HG02938 (cell line): ENCODE measurements at regions not wholly inside any gene's neighbourhood (a gene's known extent, or its start where the extent isn't known, plus 50 kb on each side); places are given as distances from the start of the nearest gene placed in this dataset.
"Not testable (repeated sequence)": the region's sequence is repeated elsewhere in the genome, so short reads cannot be mapped to it uniquely, and the experiment has no call there.

Experiments used
- ATAC-seq: cut with Tn5 transposase; IDR thresholded peaks from one replicate; pipeline ENCODE4 v1.9.1; 2021; ENCODE audit warnings: mild to moderate bottlenecking, moderate library complexity; ENCODE audit not compliant: unreplicated experiment

DNA sequence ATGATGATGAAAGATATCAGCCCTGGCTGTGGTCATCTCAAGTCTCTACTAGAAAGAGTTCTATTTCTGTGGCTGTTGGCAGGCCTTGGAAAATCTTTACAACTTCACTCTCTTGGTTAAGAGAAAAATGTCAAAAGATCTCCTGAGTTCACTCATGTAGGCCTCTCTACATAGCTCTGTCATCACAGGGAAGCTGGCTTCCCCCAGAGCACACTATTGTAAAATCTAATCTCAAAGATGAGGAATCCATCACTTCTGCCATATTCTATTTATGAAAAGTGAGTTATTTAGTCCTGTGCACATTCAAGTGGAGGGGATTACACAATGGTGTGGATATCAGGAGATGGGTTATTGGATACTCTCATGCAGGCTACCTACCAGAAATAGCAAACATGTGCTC, 388.4 kb upstream of the HS3ST1 start:
- no peak for ATAC-seq

DNA sequence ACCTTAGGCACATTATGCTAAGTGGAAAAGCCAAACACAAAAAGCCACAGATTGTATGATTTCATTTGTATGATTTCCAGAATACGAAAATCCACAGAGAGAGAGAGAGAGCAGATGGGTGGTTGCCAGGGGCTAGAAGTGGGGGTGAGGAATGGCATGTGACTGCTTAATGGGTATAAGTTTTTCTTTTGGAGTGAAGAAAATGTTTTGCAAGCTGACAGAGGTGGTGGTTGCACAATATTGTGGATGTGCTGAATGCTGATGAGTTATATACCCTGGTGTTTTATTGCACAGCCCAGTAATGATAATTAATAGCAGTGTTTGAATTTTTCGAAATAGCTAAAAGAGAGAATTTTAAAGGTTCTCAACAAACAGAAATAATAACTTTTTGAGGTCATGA, 386.1 kb upstream of the HS3ST1 start:
- ATAC-seq: no peak

DNA sequence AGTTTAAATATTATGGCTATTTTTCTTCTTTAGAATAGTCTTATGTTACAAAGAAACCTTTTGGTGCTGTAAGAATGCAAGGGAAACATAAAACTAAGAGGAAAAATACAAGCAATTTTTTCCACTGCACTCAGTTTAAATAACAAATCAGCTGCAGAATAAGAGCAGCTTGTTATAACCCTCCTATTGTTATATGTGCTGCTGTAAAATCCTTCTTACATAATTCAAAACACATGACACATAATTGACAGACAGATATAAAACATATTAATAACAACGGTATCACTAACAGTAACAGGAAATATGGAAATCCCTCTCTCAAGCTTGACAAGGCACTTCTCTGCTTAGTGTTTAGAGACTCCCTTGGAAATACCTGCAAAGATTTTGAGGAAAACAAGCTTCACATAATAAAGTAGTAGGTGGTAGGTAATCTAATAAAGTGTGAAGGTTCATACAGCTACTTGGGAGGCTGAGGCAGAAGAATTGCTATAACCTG, 385.3 kb upstream of the HS3ST1 start:
- no peak for ATAC-seq

DNA sequence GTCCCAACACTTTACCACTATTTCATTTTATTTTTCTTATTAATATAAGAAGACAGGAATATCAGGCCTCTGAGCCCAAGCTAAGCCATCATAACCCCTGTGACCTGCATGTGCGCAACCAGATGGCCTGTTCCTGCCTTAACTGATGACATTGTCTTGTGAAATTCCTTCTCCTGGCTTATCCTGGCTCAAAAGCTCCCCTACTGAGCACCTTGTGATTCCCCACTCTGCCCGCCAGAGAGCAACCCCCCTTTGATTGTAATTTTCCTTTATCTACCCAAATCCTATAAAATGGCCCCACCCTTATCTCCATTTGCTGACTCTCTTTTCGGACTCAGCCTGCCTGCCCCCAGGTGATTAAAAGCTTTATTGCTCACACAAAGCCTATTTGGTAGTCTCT, 382.8 kb upstream of the HS3ST1 start:
- ATAC-seq: not testable (repeated sequence)

DNA sequence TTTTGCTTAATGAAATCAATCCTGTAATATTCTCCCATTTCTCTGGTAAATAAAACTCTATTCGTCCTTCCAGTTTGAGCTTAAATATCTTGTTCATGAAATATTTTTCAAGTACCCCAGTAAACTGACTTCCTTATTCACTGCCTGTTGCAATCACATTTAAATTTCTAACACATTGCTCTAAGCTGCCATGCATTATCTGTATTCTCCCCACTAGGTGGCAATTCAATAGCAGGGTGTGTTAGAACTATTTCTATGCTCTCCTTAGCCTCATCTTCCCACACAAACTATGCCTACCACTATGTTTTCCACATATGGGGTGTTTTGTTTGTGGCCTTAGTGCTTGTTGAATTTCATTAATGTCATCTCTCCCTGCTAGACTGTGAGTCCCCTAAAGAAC, 377.1 kb upstream of the HS3ST1 start:
- no peak for ATAC-seq

DNA sequence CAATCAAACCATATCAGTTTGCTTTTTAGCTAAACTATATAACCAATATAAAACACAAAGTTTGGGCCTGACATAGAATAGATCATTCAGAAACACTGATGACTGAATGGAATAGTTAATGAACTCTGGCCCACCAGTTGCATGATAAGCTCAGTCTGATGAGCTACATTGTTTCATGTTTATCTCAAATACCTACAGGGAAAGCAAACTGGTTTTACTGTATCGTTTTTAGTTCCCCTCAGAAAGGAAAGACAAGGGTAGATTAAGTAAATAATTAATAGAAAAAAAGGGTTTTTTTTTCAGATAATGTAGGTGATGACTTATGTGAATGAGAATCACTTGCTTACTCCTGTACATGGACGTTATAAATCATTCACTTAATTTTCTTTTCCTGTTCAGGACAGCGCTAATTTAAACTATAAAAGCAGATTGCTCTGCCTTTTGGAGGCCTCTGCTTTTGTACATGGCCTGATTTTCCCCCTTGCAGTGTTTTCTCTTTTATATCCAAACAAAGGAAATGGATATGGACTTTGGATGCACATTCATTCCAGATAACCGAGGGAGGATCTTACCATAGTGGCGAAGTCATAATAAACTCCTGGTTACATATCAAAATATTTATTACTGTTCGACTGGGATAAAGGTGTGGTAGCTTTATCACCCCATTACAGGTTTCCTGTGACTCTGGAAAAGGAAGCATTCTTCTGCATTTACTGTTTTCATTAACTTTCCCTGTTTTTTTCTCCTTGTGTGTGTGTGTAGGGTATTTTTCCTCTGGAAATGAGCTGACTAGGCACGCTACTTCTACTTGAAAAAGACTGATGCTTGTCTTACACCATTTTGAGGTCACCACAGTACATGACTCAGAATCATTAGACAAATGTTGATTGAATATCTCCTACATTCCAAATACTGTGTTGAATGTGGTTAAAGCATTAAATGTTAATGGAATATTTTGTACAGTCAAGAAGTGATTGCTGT, 373.1 kb upstream of the HS3ST1 start:
- ATAC-seq: no peak

DNA sequence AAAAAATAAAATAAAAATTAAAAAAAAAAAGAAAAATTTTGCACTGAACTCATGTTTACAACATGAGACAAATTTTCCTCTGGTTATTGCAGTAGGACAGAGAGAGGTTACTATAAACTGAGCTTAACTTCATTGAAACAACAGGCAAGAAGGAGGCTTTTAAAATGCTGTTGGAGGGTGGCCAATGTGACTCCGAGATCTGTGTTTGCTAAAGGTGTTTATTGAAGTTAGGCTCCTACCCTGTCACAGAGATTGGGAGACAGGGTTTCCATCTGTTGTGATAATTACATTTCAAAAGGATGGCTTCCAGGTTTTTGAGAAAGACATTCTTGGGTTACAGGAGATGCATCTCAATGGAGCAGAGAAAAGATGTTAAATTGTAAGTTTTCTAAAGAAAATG, 370.5 kb upstream of the HS3ST1 start:
- ATAC-seq: no peak

DNA sequence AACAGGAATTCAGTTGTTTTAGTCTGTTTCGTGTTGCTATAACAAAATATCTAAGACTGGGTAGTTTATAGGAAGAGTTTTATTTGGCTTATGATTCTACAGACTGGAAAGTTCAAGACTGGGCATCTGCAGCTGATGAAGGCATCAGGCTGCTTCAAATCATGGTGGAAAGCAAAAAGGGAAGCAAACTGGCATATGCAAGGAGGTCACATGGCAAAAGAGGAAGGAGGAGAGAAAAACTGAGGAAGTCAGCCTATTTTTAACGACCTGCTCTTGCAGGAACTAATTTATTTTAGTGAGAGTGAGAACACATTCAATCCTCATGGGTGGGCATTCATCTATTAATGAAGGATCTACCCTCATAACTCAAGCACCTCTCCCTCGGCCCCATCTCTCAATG, 363.1 kb upstream of the HS3ST1 start:
- ATAC-seq: no peak

DNA sequence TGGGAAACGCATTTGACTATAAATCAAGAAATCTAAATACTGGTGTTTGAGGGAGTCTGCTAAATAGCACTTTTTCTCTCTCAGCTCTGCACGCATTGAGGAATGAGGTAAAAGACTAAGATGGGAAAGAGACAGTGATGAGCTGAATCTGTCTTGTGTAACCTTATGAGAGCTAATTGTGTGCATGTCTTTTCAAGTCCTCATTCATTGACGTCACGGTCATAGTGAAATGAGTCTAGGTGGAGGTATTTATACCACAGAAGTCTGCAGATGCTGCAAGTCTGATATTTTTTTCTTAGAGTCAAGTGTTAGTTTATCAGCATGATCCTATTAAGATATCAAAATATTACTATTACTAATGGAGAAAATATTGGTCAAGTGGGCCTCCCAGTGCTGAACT, 361.5 kb upstream of the HS3ST1 start:
- no peak for ATAC-seq

DNA sequence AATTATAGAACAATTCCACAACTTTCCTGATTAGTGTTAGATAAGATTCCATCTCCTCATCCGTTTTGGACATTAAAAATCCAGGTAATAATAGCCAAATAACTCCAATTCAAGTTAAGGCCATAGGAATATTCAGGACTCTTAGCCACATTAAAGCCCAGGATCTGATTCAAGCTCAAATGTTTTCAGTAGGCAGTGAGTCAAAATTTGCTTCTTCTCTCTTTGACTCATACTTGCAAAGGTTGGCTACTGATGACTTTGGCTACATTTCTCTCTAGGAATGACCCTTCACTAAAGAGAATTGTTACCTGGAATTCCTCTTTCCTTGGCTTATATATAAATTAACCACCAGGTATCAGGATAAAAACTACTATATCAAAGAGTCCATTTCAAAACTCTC, 354.9 kb upstream of the HS3ST1 start:
- no peak for ATAC-seq

DNA sequence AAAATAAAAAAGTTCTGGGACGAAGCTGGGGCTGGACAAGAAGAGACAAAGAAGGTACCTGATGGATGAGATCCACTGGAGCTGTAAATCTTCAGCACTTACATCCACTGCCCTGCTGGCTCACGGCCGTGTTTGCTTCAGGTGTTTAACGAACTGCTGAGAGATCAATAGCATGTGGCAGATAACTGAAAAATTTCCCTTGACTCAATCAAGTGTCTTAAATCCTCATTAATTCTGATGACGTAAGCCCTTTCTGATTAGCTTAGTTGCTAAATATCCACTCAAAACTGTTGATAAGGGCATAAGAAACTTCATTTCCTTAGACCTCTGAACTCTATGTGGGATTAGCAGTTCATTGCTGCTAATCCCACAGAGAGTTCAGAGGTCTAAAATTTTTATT, 354.2 kb upstream of the HS3ST1 start:
- no peak for ATAC-seq

DNA sequence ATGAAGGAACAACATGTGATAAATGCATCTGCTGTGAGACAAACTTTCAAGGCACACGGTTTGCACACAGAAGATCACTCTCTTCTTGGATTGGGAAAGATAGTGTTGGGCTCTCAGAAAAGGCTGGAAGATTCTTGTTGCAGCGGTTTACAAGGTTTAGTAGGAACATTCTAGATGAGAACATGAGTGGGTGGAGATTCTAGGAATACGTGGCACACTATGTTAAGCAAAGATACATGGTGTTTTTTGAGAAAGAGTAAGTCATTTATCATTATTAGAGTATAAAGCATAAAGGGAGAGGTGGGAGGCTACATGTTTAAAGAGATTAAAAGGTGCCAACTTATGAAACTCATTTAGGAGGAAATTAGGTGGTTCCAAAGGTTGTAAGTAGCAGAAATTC, 348.8 kb upstream of the HS3ST1 start:
- ATAC-seq: no peak

DNA sequence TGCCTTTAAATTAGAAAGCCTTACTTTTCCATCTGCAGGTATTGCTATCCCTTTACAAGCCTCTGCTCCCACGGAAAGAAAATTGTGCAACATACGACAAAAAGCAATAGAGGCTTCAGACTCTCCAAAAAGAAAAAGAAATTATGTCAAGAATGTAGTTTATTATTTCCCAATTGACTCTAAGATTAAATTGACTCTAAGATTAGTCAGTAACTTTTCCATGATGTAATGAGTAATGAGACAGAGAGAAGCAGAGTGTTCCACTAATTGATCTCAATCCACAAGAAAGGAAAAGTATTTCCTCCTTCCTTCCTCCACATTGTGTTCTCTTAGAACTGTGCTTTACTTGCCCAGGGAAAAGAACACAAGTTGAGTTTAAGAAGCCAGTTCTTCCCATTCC, 345.7 kb upstream of the HS3ST1 start:
- ATAC-seq: no peak

DNA sequence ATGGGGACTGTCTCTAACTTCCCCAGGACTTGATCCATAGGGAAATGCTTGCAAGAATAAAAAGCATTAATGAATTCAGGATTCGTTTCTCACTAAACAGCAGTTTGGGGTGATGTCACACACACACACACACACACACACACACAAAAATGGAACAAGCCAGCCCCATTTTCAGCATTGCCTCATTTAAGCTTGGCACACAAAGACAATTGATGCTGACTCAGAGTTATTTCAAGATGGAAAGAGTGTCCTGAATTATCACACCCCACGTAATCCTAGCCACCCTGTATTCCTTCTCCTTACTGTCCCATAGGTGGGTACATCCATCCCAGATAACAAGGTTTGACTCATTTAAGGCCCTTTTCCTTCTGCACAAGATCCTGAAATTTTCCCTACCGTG, 345.1 kb upstream of the HS3ST1 start:
- no peak for ATAC-seq

DNA sequence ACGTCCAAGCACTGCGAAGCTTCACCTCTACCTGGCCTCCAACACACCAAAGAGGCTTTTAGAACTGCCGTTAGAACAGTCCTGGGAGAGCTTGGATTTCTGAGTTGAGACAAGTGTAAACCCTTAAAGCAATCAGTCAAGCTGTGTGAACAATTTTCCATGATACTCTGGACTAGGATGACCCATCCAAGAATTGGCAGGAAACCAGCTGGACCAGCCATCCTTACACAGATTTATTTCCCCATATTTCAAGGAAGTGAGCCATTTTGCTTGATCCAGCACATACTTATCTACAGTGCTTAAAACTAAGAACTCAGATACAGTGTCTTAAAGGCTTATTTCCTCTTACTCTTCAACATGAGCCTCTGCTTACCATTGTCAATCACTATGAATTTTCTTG, 340.7 kb upstream of the HS3ST1 start:
- ATAC-seq: no peak

DNA sequence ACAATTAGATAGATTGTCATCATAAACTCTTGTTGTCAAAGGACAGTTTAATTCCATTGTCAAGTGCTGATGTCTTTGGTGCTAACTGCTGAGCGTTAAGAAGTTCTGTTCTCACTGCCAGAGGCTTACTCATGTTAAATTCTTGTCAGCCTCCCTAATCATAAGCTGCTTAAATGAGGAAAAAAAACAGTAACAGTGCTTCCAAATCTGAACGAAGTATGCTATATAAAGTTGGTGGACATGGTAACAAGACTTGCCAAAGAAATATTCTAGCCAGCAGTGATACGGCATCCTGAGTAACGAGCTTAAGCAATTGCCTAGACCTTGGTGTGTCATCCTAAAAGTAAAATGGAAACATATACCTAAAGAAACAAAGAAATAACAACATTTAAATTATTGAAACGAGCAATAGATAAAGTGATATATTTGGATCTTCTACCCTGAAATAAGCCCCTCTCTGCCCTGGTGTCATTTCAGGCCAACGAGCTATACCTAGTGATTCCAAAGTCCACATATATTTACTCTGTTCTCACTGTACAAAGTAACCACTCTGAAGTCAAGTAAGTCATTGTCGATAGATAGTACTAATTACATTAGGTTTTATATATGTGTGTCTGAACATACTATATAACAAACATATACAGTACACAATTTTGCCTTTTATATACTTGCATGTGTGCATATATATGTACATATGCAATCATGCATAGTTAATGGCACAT, 339.7 kb upstream of the HS3ST1 start:
- no peak for ATAC-seq

DNA sequence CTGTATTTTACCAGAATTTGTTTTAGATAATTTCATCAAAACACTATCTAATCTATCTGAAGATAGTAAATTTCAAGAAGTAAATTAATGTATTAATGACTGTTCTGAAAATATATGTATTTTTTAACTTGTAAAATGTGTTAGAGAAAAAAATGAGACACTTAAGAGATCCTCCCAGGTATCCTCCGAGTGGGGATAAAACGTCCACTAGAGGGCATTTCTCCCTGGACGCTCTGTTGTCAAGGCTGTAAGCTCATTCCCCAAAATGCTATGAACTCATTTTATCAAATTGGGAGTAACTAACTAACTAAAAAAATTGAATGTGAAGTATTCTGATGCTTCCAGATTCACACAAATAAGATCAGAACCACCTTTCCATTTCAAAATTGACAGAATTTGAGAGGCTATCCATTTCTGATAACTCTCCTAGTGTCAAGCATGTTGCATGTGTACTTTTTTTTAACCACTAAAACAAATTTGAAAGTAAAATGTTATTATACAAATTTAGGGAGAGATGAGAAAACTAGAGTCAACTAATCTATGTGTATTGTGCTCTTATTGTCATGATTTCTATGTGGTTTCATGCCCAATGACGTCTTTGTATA, 337.3 kb upstream of the HS3ST1 start:
- ATAC-seq: peak; percentile 77

DNA sequence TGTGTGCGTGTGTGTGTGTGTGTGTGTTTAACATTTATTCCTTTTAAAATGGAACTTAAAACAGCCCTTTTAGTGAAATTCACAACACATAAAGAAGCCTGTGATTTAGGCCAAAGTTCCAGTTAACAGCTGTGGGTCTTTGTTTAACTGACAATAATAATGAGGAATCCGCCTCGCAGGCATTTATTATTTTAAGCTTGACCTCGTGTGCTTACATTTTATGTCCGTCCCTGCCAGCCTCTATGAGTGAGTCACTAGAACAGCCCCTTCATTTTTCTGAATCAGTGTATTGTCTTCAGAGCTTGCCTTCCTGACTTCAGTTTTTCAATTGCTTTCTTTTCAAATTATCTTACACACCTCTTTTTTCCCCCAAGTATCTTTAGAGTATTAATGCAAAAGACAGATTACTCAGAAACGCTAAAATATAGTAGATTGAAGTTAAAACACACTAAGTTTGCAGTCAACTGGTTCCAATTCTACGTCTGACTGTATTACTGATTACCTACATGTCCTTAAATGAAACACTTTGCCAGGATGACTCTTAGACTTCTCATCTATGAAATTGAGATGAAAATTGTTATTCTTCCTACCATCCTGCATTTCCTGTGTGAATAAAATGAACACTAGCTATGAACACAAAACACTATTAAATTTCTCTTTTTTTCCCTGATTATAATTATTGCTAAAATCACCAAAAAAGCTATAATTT, 319.6 kb upstream of the HS3ST1 start:
- no peak for ATAC-seq

DNA sequence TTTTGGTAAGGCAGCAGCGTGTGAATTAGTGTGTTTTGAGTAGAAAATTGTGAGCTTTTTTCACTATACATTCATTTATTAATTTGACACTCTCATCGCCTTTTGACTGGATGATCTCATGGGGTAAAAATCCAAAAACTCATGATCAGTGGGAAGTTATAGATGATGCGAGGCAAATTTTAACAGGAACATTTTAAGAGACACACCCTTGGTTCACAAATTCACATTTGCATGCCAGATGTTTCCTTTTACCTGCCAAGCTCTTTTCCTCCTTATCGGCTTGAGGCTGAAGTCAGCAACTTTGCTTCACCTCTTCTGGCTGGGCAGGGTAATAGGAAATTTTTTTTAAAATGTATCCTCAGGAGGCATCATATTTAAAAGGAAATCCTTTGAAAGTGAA, 318.0 kb upstream of the HS3ST1 start:
- ATAC-seq: no peak

DNA sequence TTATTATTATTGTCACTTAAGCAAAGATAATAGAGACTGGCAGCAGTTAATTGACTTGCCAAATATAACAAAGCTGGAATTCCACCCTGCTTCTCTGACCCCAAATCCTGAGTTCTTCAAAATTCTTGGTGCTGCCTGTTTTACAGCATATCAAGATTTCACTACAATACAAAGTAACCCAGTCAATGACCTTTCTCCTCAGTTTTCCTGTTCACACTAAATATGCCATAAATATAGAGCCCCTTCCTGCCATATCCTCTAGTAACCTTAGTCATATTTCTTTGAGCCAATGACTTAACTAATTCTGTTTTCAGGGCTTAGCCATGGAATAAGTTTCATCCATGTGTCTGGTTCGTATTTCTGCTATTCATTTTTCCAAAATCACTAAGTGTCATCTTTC, 315.3 kb upstream of the HS3ST1 start:
- ATAC-seq: no peak

DNA sequence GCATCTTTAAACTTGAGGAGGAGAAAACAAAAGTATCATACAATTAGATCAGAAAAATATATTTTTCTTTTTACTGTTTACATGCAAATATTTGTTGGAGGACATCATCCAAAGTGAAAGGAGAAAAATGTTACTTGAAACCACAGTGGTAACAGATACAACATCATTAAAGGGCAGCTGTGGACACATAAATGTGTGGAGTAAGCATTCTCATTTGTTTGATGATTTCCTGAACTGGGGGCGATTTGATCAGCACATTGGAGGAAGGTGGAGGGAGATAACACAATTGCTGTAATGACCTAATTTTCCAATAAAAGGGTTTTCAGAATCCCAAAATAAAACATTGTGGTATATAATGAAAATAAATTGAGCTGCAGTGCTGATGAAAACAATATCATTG, 314.5 kb upstream of the HS3ST1 start:
- ATAC-seq: no peak
